GM12878 (cell line): ENCODE measurements at regions not wholly inside any gene's neighbourhood (a gene's known extent, or its start where the extent isn't known, plus 50 kb on each side); places are given as distances from the start of the nearest gene placed in this dataset.

Experiments used
- ATAC-seq: fragments of 200-7000 bp; cut with Tn5 transposase; 3 replicates; pipeline ENCODE4 v1.9.1; 2020; ENCODE audit warnings: mild to moderate bottlenecking, moderate library complexity
- BruUV-seq: library from RNA; stranded (reverse); fragments of 400-500 nt; replicated peaks from 2 replicates; lab custom pipeline; 2021; lab: Mats Ljungman, UMichigan
- CTCF ChIA-PET: fragments of 300-600 bp; sonication (Branson Sonifier 250); formaldehyde crosslinking; extraction: SDS; loops from one replicate; lab custom pipeline; 2021; ENCODE audit warnings: inconsistent platforms; lab: Yijun Ruan, JAX
- POLR2A ChIA-PET: fragments of 350-600 bp; formaldehyde crosslinking; extraction: SDS; loops from one replicate; lab custom pipeline; 2021; ENCODE audit warnings: inconsistent platforms; lab: Charles Lee
- RAD21 ChIA-PET: fragments of 300-600 bp; sonication (Branson Sonifier 250); formaldehyde crosslinking; loops from one replicate; lab custom pipeline; 2023; ENCODE audit warnings: antibody characterized with exemption; ENCODE audit not compliant: unreplicated experiment; lab: Charles Lee
- SMC1A ChIA-PET: fragments of 300-600 bp; sonication (Branson Sonifier 250); formaldehyde crosslinking; loops from one replicate; lab custom pipeline; 2023; ENCODE audit not compliant: unreplicated experiment, uncharacterized antibody; lab: Charles Lee
- DNase-seq: peaks from one replicate; pipeline ENCODE4 v3.0.0-alpha.2; 2011; ENCODE audit warnings: low read depth, low spot score
- FAIRE-seq: peaks from 3 replicates; lab custom pipeline; 2011; peaks lifted over from hg19 to GRCh38; lab: Jason Lieb, UNC
- H2AFZ ChIP-seq: 2 replicates; pipeline ENCODE4 v1.6.0; 2011; ENCODE audit warnings: low read depth, low read length, control low read depth; ENCODE audit not compliant: control insufficient read depth
- H3K27ac ChIP-seq: 2 replicates; pipeline ENCODE4 v1.5.1; 2011; ENCODE audit warnings: control low read depth; ENCODE audit not compliant: control insufficient read depth, insufficient read depth
- H3K27me3 ChIP-seq, 2 experiments: replicated peaks in 1 of 2; 2 replicates each; pipeline versions ENCODE4 v1.6.0 to v1.6.1; 2011; ENCODE audit warnings: low read length in 1 of 2; ENCODE audit not compliant: control insufficient read depth in 2 of 2, insufficient read depth in 2 of 2
- H3K36me3 ChIP-seq, 2 experiments: 2 replicates each; pipeline ENCODE4 v1.5.1; 2011; ENCODE audit warnings: low read length in 1 of 2; ENCODE audit not compliant: control insufficient read depth in 2 of 2, insufficient read depth in 2 of 2
- H3K4me1 ChIP-seq: 2 replicates; pipeline ENCODE4 v1.6.1; 2011; ENCODE audit warnings: mild to moderate bottlenecking, low read length, moderate library complexity, mixed read lengths; ENCODE audit not compliant: control insufficient read depth, insufficient read depth
- H3K4me2 ChIP-seq: 2 replicates; pipeline ENCODE4 v1.6.0; 2011; ENCODE audit warnings: control low read depth; ENCODE audit not compliant: control insufficient read depth, insufficient read depth
- H3K4me3 ChIP-seq: fragments of 200-600 bp; sonication (generic); 2 replicates; pipeline ENCODE4 v1.5.1; 2016
- H3K79me2 ChIP-seq: 2 replicates; pipeline ENCODE4 v1.6.0; 2011; ENCODE audit warnings: low read length; ENCODE audit not compliant: control insufficient read depth, insufficient read depth
- H3K9ac ChIP-seq: 2 replicates; pipeline ENCODE4 v1.8.0; 2011; ENCODE audit warnings: low read length, control low read depth, mixed read lengths; ENCODE audit not compliant: control insufficient read depth, insufficient read depth
- H3K9me3 ChIP-seq: replicated peaks from 3 replicates; pipeline ENCODE4 v1.5.1; 2011; ENCODE audit warnings: mild to moderate bottlenecking, low read length; ENCODE audit not compliant: control insufficient read depth, insufficient read depth
- H4K20me1 ChIP-seq: 2 replicates; pipeline ENCODE4 v1.6.0; 2011; ENCODE audit not compliant: control insufficient read depth, insufficient read depth
- BCL3 ChIP-seq: IDR thresholded peaks from 2 replicates; pipeline ENCODE4 v1.6.1; 2011; ENCODE audit warnings: borderline replicate concordance, low read depth, mild to moderate bottlenecking, moderate library complexity, low read length; ENCODE audit not compliant: insufficient read depth, poor library complexity, severe bottlenecking
- CREM ChIP-seq: IDR thresholded peaks from 2 replicates; pipeline ENCODE4 v1.6.1; 2014; ENCODE audit warnings: antibody characterized with exemption, low read depth
- MEF2A ChIP-seq: IDR thresholded peaks from 2 replicates; pipeline ENCODE4 v1.6.1; 2011; ENCODE audit warnings: low read depth, mild to moderate bottlenecking, low read length, moderate library complexity; ENCODE audit not compliant: insufficient read depth
- MEF2B ChIP-seq: fragments of 450-650 bp; IDR thresholded peaks from 2 replicates; pipeline ENCODE4 v1.6.1; 2018; ENCODE audit warnings: mild to moderate bottlenecking, moderate library complexity; ENCODE audit not compliant: partially characterized antibody, poor library complexity, severe bottlenecking
- MTA2 ChIP-seq: fragments of 450-650 bp; IDR thresholded peaks from 2 replicates; pipeline ENCODE4 v1.6.1; 2016; ENCODE audit warnings: low read depth, mild to moderate bottlenecking, moderate library complexity
- MTA3 ChIP-seq: IDR thresholded peaks from 2 replicates; pipeline ENCODE4 v1.6.1; 2012; ENCODE audit warnings: low read length, inconsistent platforms, borderline replicate concordance
- POLR2AphosphoS5 ChIP-seq: IDR thresholded peaks from 2 replicates; pipeline ENCODE4 v1.6.1; 2011; ENCODE audit warnings: mild to moderate bottlenecking, low read length, inconsistent platforms
- RAD21 ChIP-seq: IDR thresholded peaks from 2 replicates; pipeline ENCODE4 v1.6.1; 2011; ENCODE audit warnings: mild to moderate bottlenecking, low read depth, low read length, moderate library complexity; ENCODE audit not compliant: insufficient read depth
- REST ChIP-seq: IDR thresholded peaks from 2 replicates; pipeline ENCODE4 v1.6.1; 2012; ENCODE audit warnings: mild to moderate bottlenecking, low read depth, low read length
- SRF ChIP-seq, 2 experiments: IDR thresholded peaks; 2 replicates each; pipeline ENCODE4 v1.6.1; 2011; ENCODE audit warnings: low read depth in 2 of 2, low read length in 2 of 2, mild to moderate bottlenecking in 1 of 2, moderate library complexity in 1 of 2
- STAT1 ChIP-seq: fragments of 450-650 bp; conservative IDR thresholded peaks from 2 replicates; pipeline ENCODE4 v1.6.1; 2014; ENCODE audit warnings: antibody characterized with exemption, mild to moderate bottlenecking
- TCF12 ChIP-seq: IDR thresholded peaks from 2 replicates; pipeline ENCODE4 v1.6.1; 2011; ENCODE audit warnings: low read depth, mild to moderate bottlenecking, low read length
- TCF7 ChIP-seq: IDR thresholded peaks from 2 replicates; pipeline ENCODE4 v1.6.1; 2014; ENCODE audit warnings: antibody characterized with exemption, borderline replicate concordance
- WGBS: methylation state at CpG from one replicate; pipeline ENCODE4 v1.1.6; 2016; ENCODE audit warnings: low lambda C conversion rate; ENCODE audit not compliant: insufficient replicate concordance, insufficient coverage; ENCODE audit errors: missing lambda C conversion rate; 5-methylcytosine and 5-hydroxymethylcytosine counted together
- in situ Hi-C: fragments of 300-500 bp; cut with MboI; formaldehyde crosslinking; loops from 9 replicates; pipeline ENCODE4 v1.14.3; 2018; ENCODE audit warnings: mixed read lengths
- intact Hi-C: fragments of 100-400 bp; cut with micrococcal nuclease; formaldehyde crosslinking; loops from one replicate; pipeline ENCODE4 v1.14.2; 2022; ENCODE audit not compliant: unreplicated experiment

GRCh38 chr10:2980116-2980515, 87.2 kb upstream of the PFKP start:
- Histone ChIP-seq H3K79me2 (no peaks in the 10 kb centered on the region), H3K27ac (no peak overlapping the region), H4K20me1 (no peaks in the 10 kb centered on the region), H3K36me3 (no peaks in the 10 kb centered on the region), H3K9ac (no peak overlapping the region), H3K4me1 (peaks cover 16% of the 10 kb centered on the region), H3K9me3 (no peaks in the 10 kb centered on the region), H3K4me2 (no peak overlapping the region), H3K27me3 (no peaks in the 10 kb centered on the region), H3K4me3 (no peak overlapping the region), H2AFZ (no peak overlapping the region)
- BruUV-seq, result no TSS peak
- TF ChIP-seq TCF12, result no peak
- no peak for TF ChIP-seq CREM
- no peak for TF ChIP-seq MTA3
- no peak for TF ChIP-seq MEF2B
- TF ChIP-seq MEF2A, result no peak
- no peak for TF ChIP-seq STAT1
- no peak for TF ChIP-seq SRF (IDR thresholded peaks at IDR 0.05; ENCODE audit: low read depth in 2 of 2, low read length in 2 of 2)
- no peak for TF ChIP-seq MTA2
- no peak for TF ChIP-seq REST
- TF ChIP-seq POLR2AphosphoS5, result no peak
- no peak for TF ChIP-seq RAD21
- no peak for TF ChIP-seq BCL3
- no peak for TF ChIP-seq TCF7
- FAIRE-seq (no peak), ATAC-seq (no peak), DNase-seq (no peak)
- ChIA-PET SMC1A (no interaction called here), RAD21 (interaction anchor here (0.7 kb wide), 1 partner anchor 51 kb away, joined by 3 read pairs; no protein-coding TSS in a partner anchor), POLR2A (no interaction called here), CTCF (interaction anchor here (1.7 to 3.7 kb wide), 2 partner anchors 54 to 63 kb away, joined by 6 to 21 read pairs; no protein-coding TSS in a partner anchor)
- WGBS, result 88% methylated on average over 5 of the region's 5 CpGs
- in situ Hi-C loops (no loop called here), intact Hi-C loops (no loop called here)
